Transverse colon (tissue), 4 donors: ENCODE measurements at regions not wholly inside any gene's neighbourhood (a gene's known extent, or its start where the extent isn't known, plus 50 kb on each side); places are given as distances from the start of the nearest gene placed in this dataset.

Experiments
- EP300 ChIP-seq: sonication (generic); formaldehyde crosslinking; IDR thresholded peaks from one replicate; pipeline ENCODE4 v1.6.1; 2017; ENCODE audit warnings: antibody characterized with exemption, low read depth
- POLR2A ChIP-seq: fragments of 450-650 bp; IDR thresholded peaks from one replicate; pipeline ENCODE4 v1.6.1; 2016; ENCODE audit warnings: antibody characterized with exemption, mild to moderate bottlenecking, moderate library complexity
- POLR2AphosphoS5 ChIP-seq, 3 donors: sonication (generic); formaldehyde crosslinking; IDR thresholded peaks; one replicate each; pipeline ENCODE4 v1.6.1; 2016; ENCODE audit warnings: antibody characterized with exemption in 3 of 3
- TF ChIP-seq, protein P1 (sequence below), 5 experiments: fragments of 200-600 bp in 3 of 5; fragments of 450-650 bp in 2 of 5; sonication (generic) in 3 of 5; IDR thresholded peaks; 1 replicate in 2 of 5; 2 replicates in 3 of 5; pipeline ENCODE4 v1.5.1; 2016 to 2017; ENCODE audit warnings: antibody characterized with exemption in 5 of 5, inconsistent platforms in 3 of 5, mild to moderate bottlenecking in 2 of 5, moderate library complexity in 1 of 5

DNA sequence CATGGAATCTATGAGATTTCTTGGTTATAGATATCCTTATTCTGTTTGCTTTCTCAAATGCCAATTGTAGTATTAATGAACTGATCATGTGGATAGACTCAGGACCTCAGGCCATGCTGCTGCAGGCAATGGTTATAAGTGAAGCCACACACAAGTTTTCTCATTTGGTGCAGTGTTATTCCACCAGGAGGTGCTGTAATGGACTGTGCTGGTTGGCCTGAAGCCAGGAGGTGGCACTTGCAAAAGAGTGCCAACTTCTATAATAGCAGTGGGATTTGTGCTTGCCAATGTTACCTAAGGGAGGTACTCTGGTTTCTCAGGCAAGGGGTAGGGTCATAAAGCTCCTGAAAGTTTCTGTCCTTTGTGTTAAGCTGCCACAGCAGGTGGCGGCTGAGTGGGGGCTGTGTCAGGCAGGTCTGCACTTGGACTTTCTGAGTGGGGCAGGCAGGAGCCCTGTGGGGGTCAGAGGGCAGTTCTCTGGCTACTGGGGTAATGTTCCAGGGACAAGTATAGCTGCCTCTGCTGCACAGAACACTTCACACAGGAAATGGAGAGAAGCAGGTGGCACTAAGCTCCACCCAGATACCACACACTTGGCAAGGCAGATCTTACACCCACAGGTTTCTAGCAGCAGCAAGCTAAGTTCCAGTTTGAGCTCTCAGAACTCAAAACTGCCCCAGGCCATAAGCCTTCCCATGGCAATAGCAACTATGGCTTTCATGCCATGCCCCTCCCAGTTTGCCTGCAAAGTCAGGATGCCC is 352.6 kb upstream of the CWC22 start:
- no peak for TF ChIP-seq EP300
- TF ChIP-seq, protein P1, sequence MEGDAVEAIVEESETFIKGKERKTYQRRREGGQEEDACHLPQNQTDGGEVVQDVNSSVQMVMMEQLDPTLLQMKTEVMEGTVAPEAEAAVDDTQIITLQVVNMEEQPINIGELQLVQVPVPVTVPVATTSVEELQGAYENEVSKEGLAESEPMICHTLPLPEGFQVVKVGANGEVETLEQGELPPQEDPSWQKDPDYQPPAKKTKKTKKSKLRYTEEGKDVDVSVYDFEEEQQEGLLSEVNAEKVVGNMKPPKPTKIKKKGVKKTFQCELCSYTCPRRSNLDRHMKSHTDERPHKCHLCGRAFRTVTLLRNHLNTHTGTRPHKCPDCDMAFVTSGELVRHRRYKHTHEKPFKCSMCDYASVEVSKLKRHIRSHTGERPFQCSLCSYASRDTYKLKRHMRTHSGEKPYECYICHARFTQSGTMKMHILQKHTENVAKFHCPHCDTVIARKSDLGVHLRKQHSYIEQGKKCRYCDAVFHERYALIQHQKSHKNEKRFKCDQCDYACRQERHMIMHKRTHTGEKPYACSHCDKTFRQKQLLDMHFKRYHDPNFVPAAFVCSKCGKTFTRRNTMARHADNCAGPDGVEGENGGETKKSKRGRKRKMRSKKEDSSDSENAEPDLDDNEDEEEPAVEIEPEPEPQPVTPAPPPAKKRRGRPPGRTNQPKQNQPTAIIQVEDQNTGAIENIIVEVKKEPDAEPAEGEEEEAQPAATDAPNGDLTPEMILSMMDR (IDR thresholded peaks at IDR 0.05): peak in 3 of 5 experiments; percentile 10 to 20 (median 11)
- no peak for TF ChIP-seq POLR2AphosphoS5 (IDR thresholded peaks at IDR 0.05)
- no peak for TF ChIP-seq POLR2A
